GM12874 (cell line): ENCODE measurements at regions not wholly inside any gene's neighbourhood (a gene's known extent, or its start where the extent isn't known, plus 50 kb on each side); places are given as distances from the start of the nearest gene placed in this dataset.

Source experiments
- TF ChIP-seq, protein P1 (sequence below): IDR thresholded peaks from 2 replicates; pipeline ENCODE4 v1.5.1; 2011; ENCODE audit warnings: low read depth, mild to moderate bottlenecking, control low read depth, low read length, moderate library complexity; ENCODE audit not compliant: insufficient read depth

DNA sequence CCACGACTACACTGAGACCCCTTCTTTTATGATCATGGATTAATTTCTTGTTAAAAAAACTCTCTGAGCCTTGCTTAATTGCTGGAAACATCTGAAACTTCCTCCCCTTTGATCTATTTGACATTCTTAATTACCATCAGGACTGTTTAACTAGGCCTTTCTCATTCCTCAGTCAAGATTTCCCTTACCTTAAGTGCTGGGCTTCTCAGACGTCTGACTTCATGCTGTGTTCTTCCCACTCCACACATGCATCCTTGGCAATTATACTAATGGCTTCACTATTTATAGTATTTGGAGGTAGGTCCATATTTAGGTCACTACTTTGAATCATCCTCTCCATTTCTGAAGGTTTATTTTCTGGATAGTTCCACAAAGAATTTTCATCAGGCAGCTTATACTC is 341.3 kb upstream of the TMPRSS15 start:
- TF ChIP-seq, protein P1, sequence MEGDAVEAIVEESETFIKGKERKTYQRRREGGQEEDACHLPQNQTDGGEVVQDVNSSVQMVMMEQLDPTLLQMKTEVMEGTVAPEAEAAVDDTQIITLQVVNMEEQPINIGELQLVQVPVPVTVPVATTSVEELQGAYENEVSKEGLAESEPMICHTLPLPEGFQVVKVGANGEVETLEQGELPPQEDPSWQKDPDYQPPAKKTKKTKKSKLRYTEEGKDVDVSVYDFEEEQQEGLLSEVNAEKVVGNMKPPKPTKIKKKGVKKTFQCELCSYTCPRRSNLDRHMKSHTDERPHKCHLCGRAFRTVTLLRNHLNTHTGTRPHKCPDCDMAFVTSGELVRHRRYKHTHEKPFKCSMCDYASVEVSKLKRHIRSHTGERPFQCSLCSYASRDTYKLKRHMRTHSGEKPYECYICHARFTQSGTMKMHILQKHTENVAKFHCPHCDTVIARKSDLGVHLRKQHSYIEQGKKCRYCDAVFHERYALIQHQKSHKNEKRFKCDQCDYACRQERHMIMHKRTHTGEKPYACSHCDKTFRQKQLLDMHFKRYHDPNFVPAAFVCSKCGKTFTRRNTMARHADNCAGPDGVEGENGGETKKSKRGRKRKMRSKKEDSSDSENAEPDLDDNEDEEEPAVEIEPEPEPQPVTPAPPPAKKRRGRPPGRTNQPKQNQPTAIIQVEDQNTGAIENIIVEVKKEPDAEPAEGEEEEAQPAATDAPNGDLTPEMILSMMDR, result no peak

DNA sequence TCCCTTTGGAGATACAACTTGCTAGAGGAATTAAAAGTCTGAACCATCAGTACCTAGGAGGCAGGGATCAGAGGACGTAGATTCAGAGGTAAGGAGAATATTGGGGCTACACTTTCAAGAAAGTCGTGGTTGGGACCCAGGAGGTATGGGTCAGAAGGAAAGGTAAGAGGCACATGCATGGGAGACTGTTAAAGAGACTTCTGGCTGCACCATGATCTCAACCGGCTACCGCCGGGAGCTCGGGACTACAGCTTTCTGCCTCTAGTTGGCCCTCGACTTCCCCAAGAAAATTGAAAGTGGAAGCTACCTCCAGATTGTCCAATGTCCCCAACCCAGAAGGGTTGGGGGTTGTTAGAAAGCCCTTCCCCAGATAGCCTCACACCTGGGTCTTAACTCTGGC is 355.7 kb upstream of the TMPRSS15 start:
- TF ChIP-seq, protein P1, result no peak

DNA sequence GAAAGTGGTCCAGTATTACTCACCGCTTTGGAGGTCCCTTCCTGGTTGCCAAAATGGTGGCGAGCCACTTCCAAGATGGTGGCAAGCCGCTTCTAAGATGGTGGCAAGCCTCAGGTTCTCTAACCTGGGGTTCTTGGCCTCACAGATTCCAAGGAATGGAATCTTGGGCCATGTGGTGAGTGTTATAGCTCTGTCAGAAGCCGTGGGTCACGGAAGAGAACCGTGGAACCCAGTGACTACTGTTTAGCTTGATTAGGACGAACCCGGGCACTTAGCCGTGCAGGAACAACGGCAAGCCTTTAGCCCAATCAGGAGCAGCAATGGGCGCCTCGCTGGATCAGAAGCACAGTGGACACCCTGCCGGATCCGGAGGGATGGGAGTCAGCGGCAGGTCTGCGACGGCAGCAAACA is 356.2 kb upstream of the TMPRSS15 start:
- TF ChIP-seq, protein P1, result no peak

DNA sequence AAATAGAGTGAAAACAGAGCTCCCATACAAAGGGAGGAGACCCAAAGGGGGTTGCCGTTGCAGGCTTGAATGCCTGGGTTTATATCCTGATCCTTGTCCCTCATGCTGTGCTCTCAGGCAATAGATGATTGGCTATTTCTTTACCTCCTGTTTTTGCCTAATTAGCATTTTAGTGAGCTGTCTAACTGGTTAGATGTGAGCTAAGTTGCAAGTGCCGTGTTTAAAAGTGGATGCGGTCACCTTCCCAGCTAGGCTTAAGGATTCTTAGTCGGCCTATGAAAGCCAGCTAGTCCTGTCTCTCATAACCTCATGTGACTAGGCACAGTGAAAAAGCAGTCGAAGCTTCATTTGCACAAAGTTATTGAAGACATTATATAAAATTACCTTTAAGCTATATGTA is 356.7 kb upstream of the TMPRSS15 start:
- TF ChIP-seq, protein P1, result no peak

DNA sequence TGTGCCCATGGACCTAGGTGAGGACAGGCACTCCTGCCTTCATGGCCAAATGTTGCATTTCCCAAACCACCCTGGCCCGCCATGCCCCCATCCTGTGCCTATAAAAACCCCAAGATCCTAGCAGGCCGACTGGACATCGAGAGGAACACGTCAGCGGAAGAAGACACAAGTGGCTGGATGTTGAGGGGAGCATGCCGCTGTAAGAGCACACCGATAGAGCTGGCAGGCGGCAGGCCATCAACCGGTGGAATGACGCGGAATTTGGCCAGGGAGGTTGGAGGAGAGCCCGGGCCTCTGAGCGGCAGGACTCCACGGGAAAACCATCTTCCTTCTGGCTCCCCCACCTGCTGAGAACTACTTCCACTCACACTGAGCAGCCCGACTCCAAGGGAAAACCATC is 361.1 kb upstream of the TMPRSS15 start:
- TF ChIP-seq, protein P1, result no peak

DNA sequence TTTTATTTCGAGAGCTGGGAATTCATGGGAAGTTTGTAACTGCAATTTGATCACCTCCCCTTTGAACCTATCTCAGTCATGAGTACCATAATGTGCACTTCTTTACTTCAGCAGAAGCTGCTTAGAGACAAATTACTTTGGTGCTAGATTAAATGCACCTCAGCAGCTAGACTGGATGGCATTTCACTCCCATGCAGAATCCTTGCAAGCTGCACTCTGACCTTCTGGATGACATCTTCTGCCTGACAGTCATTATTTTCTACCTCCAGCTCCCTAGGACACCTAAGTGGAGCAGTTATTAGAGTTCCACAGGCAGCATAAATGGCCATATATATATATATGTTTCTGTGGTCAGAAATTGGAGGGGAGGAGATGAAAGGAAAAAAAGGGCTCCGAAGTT is 366.0 kb upstream of the TMPRSS15 start:
- TF ChIP-seq, protein P1, result no peak

DNA sequence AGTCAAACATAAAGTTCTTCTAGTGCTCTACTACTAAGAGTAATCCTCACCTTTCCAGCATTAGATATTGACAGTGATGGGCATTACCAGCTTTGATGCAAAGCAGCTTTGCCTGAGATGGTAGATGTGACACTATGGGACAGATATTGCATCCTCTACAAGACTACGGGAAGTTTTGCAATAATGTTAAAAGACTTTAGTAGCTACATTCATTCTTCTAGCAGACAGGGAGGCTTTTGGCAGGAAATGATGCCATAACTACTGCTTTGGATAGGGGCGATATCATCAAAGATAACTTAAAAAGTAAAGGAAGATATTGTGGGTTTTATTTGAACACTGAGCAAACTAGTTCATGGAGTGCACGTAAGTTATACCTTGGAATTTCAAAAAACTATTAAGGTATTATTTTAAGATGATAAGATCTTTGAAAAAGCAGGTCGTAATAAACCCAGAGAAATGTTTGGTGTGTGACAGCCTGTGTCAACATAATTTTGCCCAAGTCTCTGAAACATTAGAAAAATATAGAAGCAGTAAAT is 368.3 kb upstream of the TMPRSS15 start:
- TF ChIP-seq, protein P1, result no peak
